Neutrophil (primary cell): ENCODE measurements at regions not wholly inside any gene's neighbourhood (a gene's known extent, or its start where the extent isn't known, plus 50 kb on each side); places are given as distances from the start of the nearest gene placed in this dataset.
"Not testable (repeated sequence)": the region's sequence is repeated elsewhere in the genome, so short reads cannot be mapped to it uniquely, and the experiment has no call there.

Experiments
- H3K27ac ChIP-seq: fragments of 200-600 bp; sonication (generic); 2 replicates; pipeline ENCODE4 v1.5.1; 2016; ENCODE audit warnings: mild to moderate bottlenecking, moderate library complexity
- H3K27me3 ChIP-seq: fragments of 200-600 bp; sonication (generic); 2 replicates; pipeline ENCODE4 v1.6.0; 2016; ENCODE audit warnings: mild to moderate bottlenecking
- H3K36me3 ChIP-seq: fragments of 200-600 bp; sonication (generic); 2 replicates; pipeline ENCODE4 v1.5.1; 2017
- H3K4me1 ChIP-seq, 2 experiments: fragments of 200-600 bp in 1 of 2; sonication (generic) in 1 of 2; 1 replicate in 1 of 2; 2 replicates in 1 of 2; pipeline versions ENCODE4 v1.5.1 to v1.6.1; 2013 to 2016; ENCODE audit warnings: low read depth in 1 of 2, low read length in 1 of 2, mild to moderate bottlenecking in 1 of 2, moderate library complexity in 1 of 2; ENCODE audit not compliant: control insufficient read depth in 1 of 2, insufficient read depth in 1 of 2
- H3K4me3 ChIP-seq, 2 experiments: fragments of 200-600 bp in 1 of 2; sonication (generic) in 1 of 2; 1 replicate in 1 of 2; 2 replicates in 1 of 2; pipeline ENCODE4 v1.5.1; 2013 to 2016; ENCODE audit warnings: low read depth in 1 of 2, low read length in 1 of 2, mild to moderate bottlenecking in 1 of 2, moderate library complexity in 1 of 2
- H3K9me3 ChIP-seq: fragments of 200-600 bp; sonication (generic); 2 replicates; pipeline ENCODE4 v1.5.1; 2016
- TF ChIP-seq, protein P1 (sequence below): fragments of 200-600 bp; sonication (generic); IDR thresholded peaks from 2 replicates; pipeline ENCODE4 v1.5.1; 2016; ENCODE audit warnings: antibody characterized with exemption

GRCh38 chr5:155661859-155662258 lies 648.3 kb downstream of the KIF4B start:
- no peak overlapping the region for H3K4me3 ChIP-seq
- H3K4me1 ChIP-seq: no peaks in the 10 kb centered on the region
- H3K27ac ChIP-seq: no peak overlapping the region
- H3K27me3 ChIP-seq: no peaks in the 10 kb centered on the region
- no peaks in the 10 kb centered on the region for H3K36me3 ChIP-seq
- no peaks in the 10 kb centered on the region for H3K9me3 ChIP-seq
- TF ChIP-seq, protein P1, sequence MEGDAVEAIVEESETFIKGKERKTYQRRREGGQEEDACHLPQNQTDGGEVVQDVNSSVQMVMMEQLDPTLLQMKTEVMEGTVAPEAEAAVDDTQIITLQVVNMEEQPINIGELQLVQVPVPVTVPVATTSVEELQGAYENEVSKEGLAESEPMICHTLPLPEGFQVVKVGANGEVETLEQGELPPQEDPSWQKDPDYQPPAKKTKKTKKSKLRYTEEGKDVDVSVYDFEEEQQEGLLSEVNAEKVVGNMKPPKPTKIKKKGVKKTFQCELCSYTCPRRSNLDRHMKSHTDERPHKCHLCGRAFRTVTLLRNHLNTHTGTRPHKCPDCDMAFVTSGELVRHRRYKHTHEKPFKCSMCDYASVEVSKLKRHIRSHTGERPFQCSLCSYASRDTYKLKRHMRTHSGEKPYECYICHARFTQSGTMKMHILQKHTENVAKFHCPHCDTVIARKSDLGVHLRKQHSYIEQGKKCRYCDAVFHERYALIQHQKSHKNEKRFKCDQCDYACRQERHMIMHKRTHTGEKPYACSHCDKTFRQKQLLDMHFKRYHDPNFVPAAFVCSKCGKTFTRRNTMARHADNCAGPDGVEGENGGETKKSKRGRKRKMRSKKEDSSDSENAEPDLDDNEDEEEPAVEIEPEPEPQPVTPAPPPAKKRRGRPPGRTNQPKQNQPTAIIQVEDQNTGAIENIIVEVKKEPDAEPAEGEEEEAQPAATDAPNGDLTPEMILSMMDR: no peak

- Histone ChIP-seq H3K27me3 (no peaks in the 10 kb centered on the region), H3K27ac (no peak overlapping the region), H3K4me3 (no peak overlapping the region), H3K36me3 (no peaks in the 10 kb centered on the region), H3K4me1 (no peaks in the 10 kb centered on the region), H3K9me3 (no peaks in the 10 kb centered on the region)
- TF ChIP-seq, protein P1: no peak
Observed at GRCh38 chr5:155665361-155665760, 651.8 kb downstream of the KIF4B start.

DNA sequence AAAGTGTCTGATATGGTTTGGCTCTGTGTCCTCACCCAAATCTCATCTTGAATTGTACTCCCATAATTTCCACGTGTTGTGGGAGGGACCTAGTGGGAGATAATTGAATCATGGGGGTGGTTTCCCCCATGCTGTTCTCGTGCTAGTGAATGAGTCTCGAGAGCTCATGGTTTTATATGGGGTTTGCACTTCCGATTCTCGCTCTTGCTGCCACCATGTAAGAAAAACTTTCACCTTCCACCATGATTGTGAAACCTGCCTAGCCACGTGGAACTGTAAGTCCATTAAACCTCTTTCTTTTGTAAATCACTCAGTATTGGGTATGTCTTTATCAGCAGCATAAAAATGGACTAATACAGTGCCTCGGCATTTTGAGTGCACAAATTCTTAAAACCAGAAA lies 655.0 kb upstream of the SGCD start:
- H3K36me3 ChIP-seq, H3K4me1 ChIP-seq, H3K27me3 ChIP-seq, H3K4me3 ChIP-seq, H3K9me3 ChIP-seq, H3K27ac ChIP-seq: not testable (repeated sequence)

DNA sequence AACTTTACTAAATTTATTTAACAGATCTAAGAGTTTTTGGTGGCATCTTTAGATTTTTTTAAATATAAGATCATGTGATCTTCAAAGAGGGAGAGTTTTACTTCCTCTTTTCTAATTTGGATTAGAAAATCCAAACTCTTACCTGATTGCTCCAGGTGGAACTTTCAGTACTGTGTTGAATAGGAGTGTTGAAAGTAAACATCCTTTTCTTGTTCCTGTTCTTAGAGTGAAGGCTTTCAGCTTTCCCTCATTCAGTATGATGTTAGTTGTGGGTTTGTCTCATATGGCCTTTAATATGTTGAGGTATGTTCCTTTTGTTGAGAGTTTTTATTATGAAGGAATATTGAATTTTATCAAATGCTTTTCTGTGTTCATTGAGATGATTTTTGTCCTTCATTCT lies 650.0 kb upstream of the SGCD start:
- TF ChIP-seq, protein P1: no peak
- no peaks in the 10 kb centered on the region for H3K36me3 ChIP-seq
- no peaks in the 10 kb centered on the region for H3K4me1 ChIP-seq
- H3K4me3 ChIP-seq: no peak overlapping the region
- no peaks in the 10 kb centered on the region for H3K27me3 ChIP-seq
- no peaks in the 10 kb centered on the region for H3K9me3 ChIP-seq
- H3K27ac ChIP-seq: no peak overlapping the region

DNA sequence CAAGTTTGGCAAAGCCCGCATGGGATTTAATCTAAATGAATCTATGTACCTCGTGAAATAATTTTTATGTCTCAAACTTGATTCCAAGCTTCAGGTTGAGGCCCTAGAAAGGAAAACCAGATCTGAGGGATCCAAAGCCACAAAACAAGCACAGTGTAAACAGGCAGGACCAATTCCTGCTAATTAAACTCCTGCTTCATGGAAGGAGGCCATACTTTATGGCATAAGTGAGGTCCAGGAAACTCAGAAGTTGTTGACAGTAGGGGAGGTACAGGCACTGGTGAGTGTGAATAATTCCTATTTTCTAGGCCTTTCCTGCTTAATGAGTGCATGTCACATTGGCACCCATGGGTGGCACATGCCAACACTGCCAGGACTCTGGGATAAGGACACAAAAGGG lies 648.6 kb upstream of the SGCD start:
- Histone ChIP-seq H3K4me1 (no peaks in the 10 kb centered on the region), H3K27me3 (no peaks in the 10 kb centered on the region), H3K9me3 (no peaks in the 10 kb centered on the region), H3K27ac (no peak overlapping the region), H3K4me3 (no peak overlapping the region), H3K36me3 (no peaks in the 10 kb centered on the region)
- TF ChIP-seq, protein P1: no peak

- Histone ChIP-seq H3K27me3 (no peaks in the 10 kb centered on the region), H3K4me1 (no peaks in the 10 kb centered on the region), H3K9me3 (no peaks in the 10 kb centered on the region), H3K27ac (no peak overlapping the region), H3K4me3 (no peak overlapping the region), H3K36me3 (no peaks in the 10 kb centered on the region)
- TF ChIP-seq, protein P1: no peak
Observed at GRCh38 chr5:155679530-155679929, 647.4 kb upstream of the SGCD start.
